ENCODE measurements at regions not wholly inside any gene's neighbourhood (a gene's known extent, or its start where the extent isn't known, plus 50 kb on each side); places are given as distances from the start of the nearest gene placed in this dataset.

DNA sequence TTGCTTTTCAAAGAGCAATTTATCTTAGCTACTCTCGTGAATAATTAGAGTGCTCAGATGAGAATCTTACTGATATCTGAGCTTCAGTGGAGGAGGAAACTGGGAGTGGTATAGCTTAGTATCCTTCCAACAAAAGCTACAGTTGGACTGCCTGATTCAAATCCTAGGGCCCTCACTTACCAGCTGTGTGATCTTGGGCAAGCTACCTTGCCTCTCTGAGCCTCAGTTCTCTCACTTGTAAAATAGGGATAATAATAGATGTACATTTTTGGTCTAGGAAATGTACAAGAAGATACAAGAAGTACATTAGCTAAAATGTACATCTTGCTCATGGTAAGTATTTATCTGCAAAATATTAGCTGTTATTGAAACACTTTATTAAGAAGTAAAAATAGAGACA is 502.0 kb downstream of the HAPSTR1 start:
- ChIA-PET CTCF (ENCODE audit: low intra/inter-chr PET ratio) (no interaction called here), POLR2A (interaction anchor here (0.6 to 1.1 kb wide), 2 partner anchors 15 to 151 kb away, joined by 3 read pairs; no protein-coding TSS in a partner anchor)
- no peak overlapping the region for H3K9ac ChIP-seq (ENCODE audit: insufficient read depth in 1 of 2, low read depth in 2 of 2, low read length in 2 of 2)
- no peaks in the 10 kb centered on the region for H4K20me1 ChIP-seq (replicated peaks; ENCODE audit: control insufficient read depth, insufficient read depth, low read length)
- H3K4me3 ChIP-seq, result no peak overlapping the region
- H3K27me3 ChIP-seq (ENCODE audit: control insufficient read depth in 2 of 2, insufficient read depth in 2 of 2, low read length in 2 of 2), result no peaks in the 10 kb centered on the region
- DNase-seq (ENCODE audit: extremely low read depth in 1 of 4, low spot score in 3 of 4) (no peak), FAIRE-seq (no peak), ATAC-seq (no peak)
- H3K4me1 ChIP-seq (replicated peaks in 1 of 2; ENCODE audit: control insufficient read depth in 2 of 2, insufficient read depth in 2 of 2, low read length in 2 of 2), result peaks cover 4 to 35% of the 10 kb centered on the region in 2 experiments; a peak in 4 of 5 replicates
- in situ Hi-C loops (cut with MboI), result no loop called here
- no peaks in the 10 kb centered on the region for H3K9me1 ChIP-seq (ENCODE audit: control insufficient read depth, insufficient read depth, low read length)
- no peak overlapping the region for H3K27ac ChIP-seq (ENCODE audit: extremely low read depth, low read depth, low read length)
- H2AFZ ChIP-seq (ENCODE audit: low read depth, low read length), result no peak overlapping the region
- WGBS (ENCODE audit: insufficient coverage, low coverage, missing lambda C conversion rate), result 10% methylated on average over 1 of the region's 1 CpG
- TF ChIP-seq ZFP36 (IDR thresholded peaks at IDR 0.05; ENCODE audit: low read depth, low read length, partially characterized antibody), result peak; percentile 51
- no peak for TF ChIP-seq HIVEP1 (CRISPR knock-in tag; IDR thresholded peaks at IDR 0.05)
- peak; percentile 66 for TF ChIP-seq RBM25 (IDR thresholded peaks at IDR 0.05; ENCODE audit: low read depth, low read length, severe bottlenecking)
- no peaks in the 10 kb centered on the region for H3K79me2 ChIP-seq (ENCODE audit: control insufficient read depth, insufficient read depth, low read length)
- no peaks in the 10 kb centered on the region for H3K36me3 ChIP-seq (ENCODE audit: control insufficient read depth, insufficient read depth, low read length)
- H3K4me2 ChIP-seq (ENCODE audit: insufficient read depth, low read length), result no peak overlapping the region
- no TSS peak for BruUV-seq (replicated peaks)
- H3K9me3 ChIP-seq (replicated peaks; ENCODE audit: control insufficient read depth, insufficient read depth, low read depth, low read length), result no peaks in the 10 kb centered on the region
- intact Hi-C loops (cut with micrococcal nuclease), result no loop called here

DNA sequence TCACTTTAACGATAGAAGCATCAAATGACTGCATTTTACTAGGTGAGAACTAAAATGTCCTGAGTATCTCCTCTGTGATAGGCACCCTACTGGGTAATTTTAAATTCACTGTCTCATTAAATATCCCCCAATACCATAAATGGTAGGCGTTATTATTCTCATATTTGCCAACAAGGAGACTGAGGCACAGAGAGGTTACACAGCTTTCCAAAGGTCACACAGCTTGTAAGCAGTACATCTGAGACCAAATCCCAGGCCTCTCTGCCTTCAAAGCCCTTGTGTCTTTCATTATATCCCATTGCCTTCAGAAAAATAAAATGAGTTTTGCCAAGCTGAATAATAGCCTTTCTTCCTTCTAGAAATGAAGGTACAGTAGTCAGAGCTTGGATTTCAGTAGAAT is 502.6 kb downstream of the HAPSTR1 start:
- ATAC-seq (no peak), DNase-seq (ENCODE audit: extremely low read depth in 1 of 4, low spot score in 3 of 4) (no peak), FAIRE-seq (no peak)
- POLR2A ChIA-PET, result no interaction called here
- intact Hi-C loops (cut with micrococcal nuclease) (no loop called here), in situ Hi-C loops (cut with MboI) (no loop called here)
- H3K4me3 ChIP-seq, result no peak overlapping the region
- WGBS (ENCODE audit: insufficient coverage, low coverage, missing lambda C conversion rate), result 35% methylated on average over 2 of the region's 2 CpGs
- TF ChIP-seq THRB (CRISPR knock-in tag; conservative IDR thresholded peaks at IDR 0.05) (no peak), ZNF408 (CRISPR knock-in tag; IDR thresholded peaks at IDR 0.05; ENCODE audit: low read depth) (no peak), MTA1 (IDR thresholded peaks at IDR 0.05; ENCODE audit: borderline replicate concordance) (no peak), HNRNPK (IDR thresholded peaks at IDR 0.05; ENCODE audit: low read depth, low read length, poor library complexity, severe bottlenecking) (no peak), SNRNP70 (optimal IDR thresholded peaks at IDR 0.05; ENCODE audit: low read depth, low read length) (no peak), HDGF (IDR thresholded peaks at IDR 0.05) (no peak), BCOR (IDR thresholded peaks at IDR 0.05) (0 out of 2 replicates have a peak, but pooled peaks have one; percentile 27), GTF2A2 (tag; IDR thresholded peaks at IDR 0.05) (no peak), KLF16 (IDR thresholded peaks at IDR 0.05) (no peak), TGIF2 (CRISPR knock-in tag; IDR thresholded peaks at IDR 0.05) (no peak), NKRF (IDR thresholded peaks at IDR 0.05; ENCODE audit: borderline replicate concordance) (no peak), RBM25 (IDR thresholded peaks at IDR 0.05; ENCODE audit: low read depth, low read length, severe bottlenecking) (peak; percentile 85), ZFP36 (IDR thresholded peaks at IDR 0.05; ENCODE audit: low read depth, low read length, partially characterized antibody) (peak; percentile 63), TBP (optimal IDR thresholded peaks at IDR 0.05; ENCODE audit: low read depth, low read length) (no peak)
- H3K79me2 ChIP-seq (ENCODE audit: control insufficient read depth, insufficient read depth, low read length), result no peaks in the 10 kb centered on the region
- no peaks in the 10 kb centered on the region for H3K27me3 ChIP-seq (ENCODE audit: control insufficient read depth in 2 of 2, insufficient read depth in 2 of 2, low read length in 2 of 2)
- H3K4me2 ChIP-seq (ENCODE audit: insufficient read depth, low read length), result no peak overlapping the region
- H3K9me1 ChIP-seq (ENCODE audit: control insufficient read depth, insufficient read depth, low read length), result no peaks in the 10 kb centered on the region
- H2AFZ ChIP-seq (ENCODE audit: low read depth, low read length), result no peak overlapping the region
- BruUV-seq (replicated peaks), result no TSS peak
- no peak overlapping the region for H3K27ac ChIP-seq (ENCODE audit: extremely low read depth, low read depth, low read length)
- H4K20me1 ChIP-seq (replicated peaks; ENCODE audit: control insufficient read depth, insufficient read depth, low read length), result no peaks in the 10 kb centered on the region
- no peaks in the 10 kb centered on the region for H3K9me3 ChIP-seq (replicated peaks; ENCODE audit: control insufficient read depth, insufficient read depth, low read depth, low read length)
- CTCF ChIA-PET (ENCODE audit: low intra/inter-chr PET ratio), result no interaction called here
- H3K4me1 ChIP-seq (replicated peaks in 1 of 2; ENCODE audit: control insufficient read depth in 2 of 2, insufficient read depth in 2 of 2, low read length in 2 of 2), result peaks cover 7 to 41% of the 10 kb centered on the region in 2 experiments
- H3K36me3 ChIP-seq (ENCODE audit: control insufficient read depth, insufficient read depth, low read length), result no peaks in the 10 kb centered on the region
- H3K9ac ChIP-seq (ENCODE audit: insufficient read depth in 1 of 2, low read depth in 2 of 2, low read length in 2 of 2), result no peak overlapping the region
